HG03108 (cell line): ENCODE measurements at regions not wholly inside any gene's neighbourhood (a gene's known extent, or its start where the extent isn't known, plus 50 kb on each side); places are given as distances from the start of the nearest gene placed in this dataset.

Experiments used
- ATAC-seq: cut with Tn5 transposase; IDR thresholded peaks from one replicate; pipeline ENCODE4 v1.9.1; 2021; ENCODE audit warnings: moderate library complexity; ENCODE audit not compliant: unreplicated experiment

DNA sequence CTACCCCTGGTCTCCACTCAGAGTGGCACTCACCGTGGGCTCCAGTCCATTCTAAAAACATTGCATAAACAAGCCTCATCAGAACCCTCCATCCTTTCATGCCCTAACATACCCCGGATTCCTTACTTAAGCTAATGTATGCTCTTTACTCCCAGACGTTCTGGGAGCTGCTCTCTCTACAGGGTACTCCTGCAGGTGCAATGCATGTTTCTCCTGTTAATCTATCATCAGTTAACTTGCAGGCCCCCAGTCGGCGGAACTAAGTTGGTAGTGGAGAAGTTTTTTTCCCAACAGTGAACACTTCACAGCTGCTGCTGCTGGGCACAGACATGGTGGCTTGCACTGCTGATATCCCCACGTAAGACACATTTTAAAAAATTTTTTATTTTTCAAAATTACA lies 161.6 kb upstream of the FAT1 start:
- ATAC-seq, result no peak

GRCh38 chr4:186886759-186887158 lies 163.1 kb upstream of the FAT1 start:
- ATAC-seq, result no peak

DNA sequence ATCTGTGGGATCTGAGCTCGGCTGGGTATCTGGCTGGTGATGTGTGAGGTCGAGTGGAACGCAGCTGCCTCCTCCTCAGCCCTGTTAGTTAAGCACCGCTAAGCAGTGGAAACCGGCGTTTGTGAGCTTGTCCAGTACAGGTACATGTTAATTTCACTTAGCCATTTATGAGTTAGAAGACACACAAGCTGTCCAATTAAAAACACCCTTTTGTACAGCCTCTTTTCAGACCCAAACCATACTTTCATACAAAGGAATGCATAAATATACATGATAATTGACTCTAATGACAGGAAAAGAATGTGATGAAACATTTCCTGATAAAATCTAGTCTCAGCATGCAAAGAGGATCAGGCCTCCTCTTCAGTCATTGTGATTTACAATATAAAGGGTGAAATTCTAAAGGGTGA lies 163.6 kb upstream of the FAT1 start:
- ATAC-seq, result no peak

- ATAC-seq, result no peak
Observed at GRCh38 chr4:186887752-186888151, 164.1 kb upstream of the FAT1 start.

DNA sequence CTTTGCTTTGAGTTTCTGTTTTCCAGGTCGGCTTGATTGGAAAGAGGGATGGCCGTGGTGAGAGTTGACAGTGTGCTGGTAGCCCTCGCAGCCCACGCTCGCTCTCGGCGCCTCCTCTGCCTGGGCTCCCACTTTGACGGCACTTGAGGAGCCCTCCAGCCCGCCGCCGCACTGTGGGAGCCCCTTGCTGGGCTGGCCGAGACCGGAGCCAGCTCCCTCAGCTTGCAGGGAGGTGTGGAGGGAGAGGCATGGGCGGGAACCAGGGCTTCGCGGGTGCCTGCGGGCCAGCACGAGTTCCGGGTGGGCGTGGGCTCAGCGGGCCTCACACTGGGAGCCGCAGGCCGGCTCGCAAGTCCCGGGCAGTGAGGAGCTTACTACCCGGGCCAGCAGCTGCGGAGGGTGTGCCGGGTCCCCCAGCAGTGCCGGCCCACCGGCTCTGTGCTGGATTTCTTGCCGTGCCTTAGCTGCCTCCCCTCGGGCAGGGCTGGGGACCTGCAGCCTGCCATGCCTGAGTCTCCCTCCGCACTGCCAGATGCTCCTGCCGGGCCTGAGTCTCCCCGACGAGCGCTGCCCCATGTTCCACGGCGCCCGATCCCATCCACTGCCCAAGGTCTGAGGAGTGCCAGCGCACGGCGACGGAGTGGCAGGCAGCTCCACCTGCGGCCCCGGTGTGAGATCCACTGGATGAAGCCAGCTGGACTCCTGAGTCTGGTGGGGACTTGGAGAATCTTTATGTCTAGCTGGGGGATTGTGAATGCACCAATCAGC lies 166.4 kb upstream of the FAT1 start:
- no peak for ATAC-seq

GRCh38 chr4:186891859-186892486 lies 168.3 kb upstream of the FAT1 start:
- ATAC-seq, result no peak

- no peak for ATAC-seq
Observed at GRCh38 chr4:186898367-186898766, 174.7 kb upstream of the FAT1 start.

DNA sequence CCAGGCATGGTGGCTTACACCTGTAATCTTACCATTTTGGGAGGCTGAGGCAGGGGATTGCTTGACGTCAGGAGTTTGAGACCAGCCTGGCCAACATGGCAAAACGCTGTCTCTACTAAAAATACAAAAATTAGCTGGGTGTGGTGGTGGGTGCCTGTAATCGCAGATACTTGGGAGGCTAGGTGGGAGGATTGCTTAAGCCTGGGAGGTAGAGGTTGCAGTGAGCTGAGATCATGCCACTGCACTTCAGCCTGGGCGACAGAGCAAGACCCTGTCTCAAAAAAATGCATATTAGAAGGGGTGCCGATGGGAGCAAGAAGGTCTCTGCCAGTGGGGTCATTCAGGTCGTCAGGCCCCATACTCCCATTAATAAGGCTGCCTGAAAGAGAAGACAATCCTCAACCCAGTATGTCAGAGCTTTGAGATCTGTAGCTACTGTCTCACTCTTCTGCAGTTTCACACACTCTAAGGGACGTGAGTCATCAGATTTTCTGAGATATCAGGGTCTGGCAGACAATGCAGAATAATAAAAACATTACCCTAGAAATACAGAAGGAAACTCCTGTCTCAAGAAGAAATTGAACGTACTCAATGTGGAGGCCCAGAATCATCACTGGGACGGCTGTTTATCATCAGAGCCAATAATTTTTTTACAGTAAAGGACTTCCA lies 176.7 kb upstream of the FAT1 start:
- no peak for ATAC-seq

- no peak for ATAC-seq
Observed at GRCh38 chr4:186900984-186901383, 177.3 kb upstream of the FAT1 start.

DNA sequence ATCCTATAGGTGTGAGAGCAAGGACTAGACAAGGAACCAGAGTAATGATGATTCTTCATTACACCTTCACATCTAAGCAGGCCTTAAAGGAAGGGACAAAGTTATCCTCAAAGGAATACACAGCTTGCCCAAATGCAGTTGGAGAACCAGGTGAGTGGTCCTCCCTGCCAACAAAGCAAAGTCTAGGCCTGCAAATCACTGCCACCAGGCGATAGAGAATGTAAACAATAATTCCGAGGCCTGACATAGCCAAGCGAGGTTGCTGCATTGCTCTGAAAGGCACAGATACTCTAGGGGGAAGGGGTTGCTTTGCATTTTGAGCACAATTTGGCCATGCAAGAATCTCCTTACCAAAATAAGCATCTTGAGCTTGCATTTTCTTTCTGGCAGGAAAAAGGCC lies 178.2 kb upstream of the FAT1 start:
- no peak for ATAC-seq

GRCh38 chr4:186902361-186902760 lies 178.7 kb upstream of the FAT1 start:
- ATAC-seq, result no peak

DNA sequence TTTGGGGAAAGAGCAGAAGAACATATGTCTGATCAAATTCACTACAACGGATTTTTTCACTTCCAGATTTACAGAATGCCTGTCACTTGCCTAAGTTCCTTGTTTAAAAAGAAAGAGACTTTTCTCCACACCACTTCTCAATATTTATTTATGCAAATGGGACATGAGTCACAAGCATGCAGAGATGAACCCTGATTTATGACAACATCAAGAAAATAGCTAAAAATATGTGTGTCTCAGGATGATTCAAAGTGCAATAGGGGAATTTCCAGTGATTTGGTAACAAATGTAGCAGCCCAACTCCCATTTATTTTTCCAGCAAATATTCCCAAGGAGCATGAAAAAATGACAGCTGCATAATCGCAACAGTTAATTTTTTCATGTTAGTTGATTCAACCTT lies 180.4 kb upstream of the FAT1 start:
- ATAC-seq, result no peak

GRCh38 chr4:186906722-186907121 lies 183.1 kb upstream of the FAT1 start:
- no peak for ATAC-seq

DNA sequence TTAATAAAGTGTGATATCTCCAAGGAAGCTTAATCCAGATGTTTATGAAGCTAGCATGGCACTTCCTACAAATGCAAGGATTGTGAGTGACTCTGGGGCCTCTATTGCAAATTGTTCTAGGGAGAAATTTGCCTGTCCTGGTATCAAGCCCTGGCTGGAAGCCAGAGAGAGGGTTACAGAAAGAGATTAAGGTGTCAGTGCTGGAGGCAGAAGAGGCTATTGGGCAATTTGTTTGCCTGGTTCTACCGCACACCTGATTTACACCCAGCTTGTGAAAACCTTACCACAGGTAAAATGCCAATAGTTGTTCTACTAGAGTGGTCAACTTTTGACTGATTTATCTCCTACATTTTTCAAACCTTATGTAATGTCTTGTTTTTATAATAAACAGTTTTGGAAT lies 186.7 kb upstream of the FAT1 start:
- ATAC-seq, result no peak

DNA sequence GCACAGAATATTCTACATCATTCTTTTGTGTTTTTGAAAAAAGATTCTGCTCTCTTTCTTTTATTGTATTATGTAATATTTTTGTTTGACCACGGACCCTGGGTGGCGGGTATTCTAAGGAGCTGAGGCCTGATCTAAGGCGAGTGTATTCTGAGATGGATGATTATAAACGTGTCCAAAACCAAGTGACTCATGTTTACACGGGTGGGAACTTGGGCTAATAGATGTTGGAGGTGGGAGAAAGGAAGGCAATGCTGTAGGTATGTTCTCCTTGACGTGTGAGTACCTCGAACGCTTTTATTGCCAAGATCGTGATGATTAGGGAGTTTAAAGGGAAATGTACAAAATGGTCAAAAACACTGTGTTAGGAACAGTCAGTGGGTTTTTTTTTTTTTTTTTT lies 188.9 kb upstream of the FAT1 start:
- no peak for ATAC-seq

GRCh38 chr4:186915816-186916215 lies 192.2 kb upstream of the FAT1 start:
- ATAC-seq, result no peak

GRCh38 chr4:186917136-186917535 lies 193.5 kb upstream of the FAT1 start:
- no peak for ATAC-seq

GRCh38 chr4:186918466-186918865 lies 194.8 kb upstream of the FAT1 start:
- ATAC-seq, result no peak

GRCh38 chr4:186919340-186919739 lies 195.7 kb upstream of the FAT1 start:
- ATAC-seq, result no peak

DNA sequence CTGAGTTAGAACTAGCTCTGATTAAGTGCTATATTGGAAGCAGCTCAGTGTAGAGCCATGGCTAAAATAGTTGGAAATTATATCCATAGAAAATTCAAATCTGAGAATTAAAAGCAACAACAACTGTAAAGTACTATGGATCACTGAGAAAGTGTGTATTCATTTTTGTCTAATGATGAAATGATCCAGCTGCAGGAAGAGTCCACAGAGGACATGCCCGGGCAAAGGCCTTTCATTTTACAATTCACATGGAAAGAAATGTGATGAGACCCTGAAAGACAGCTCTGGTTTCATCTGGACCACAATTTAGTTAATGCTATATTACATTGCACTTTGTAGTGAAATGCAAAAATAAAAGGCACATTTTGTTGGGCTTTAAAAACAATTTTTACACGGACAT lies 196.8 kb upstream of the FAT1 start:
- no peak for ATAC-seq

DNA sequence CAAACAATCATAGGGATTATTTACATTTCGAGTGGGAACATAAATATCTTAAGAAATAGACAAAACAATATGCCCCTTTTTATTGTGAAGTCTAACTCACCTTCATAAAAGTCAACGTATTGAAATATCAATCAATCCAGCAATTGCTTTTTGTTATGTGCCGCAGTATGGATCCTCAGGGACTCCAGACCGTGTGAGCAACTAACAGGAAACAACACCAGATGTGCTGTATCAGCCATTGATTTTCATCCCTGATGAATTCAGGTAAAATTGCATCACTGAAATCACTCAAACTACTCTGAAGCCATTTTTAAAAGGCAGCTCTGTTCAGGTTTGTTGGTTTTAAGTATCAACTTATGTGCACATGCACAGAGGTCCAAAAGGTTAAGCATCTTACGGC lies 197.3 kb upstream of the FAT1 start:
- ATAC-seq, result no peak

GRCh38 chr4:186924723-186925122 lies 201.1 kb upstream of the FAT1 start:
- no peak for ATAC-seq
